K562 (cell line): ENCODE measurements at regions not wholly inside any gene's neighbourhood (a gene's known extent, or its start where the extent isn't known, plus 50 kb on each side); places are given as distances from the start of the nearest gene placed in this dataset.

Experiments used
- ATAC-seq: fragments of 200-7000 bp; cut with Tn5 transposase; 3 replicates; pipeline ENCODE4 v1.9.1; 2020; ENCODE audit warnings: moderate library complexity
- BruUV-seq: library from RNA; stranded (reverse); fragments of 400-500 nt; replicated peaks from 2 replicates; lab custom pipeline; 2021; lab: Mats Ljungman, UMichigan
- CTCF ChIA-PET: fragments of 300-600 bp; formaldehyde crosslinking; extraction: SDS; loops from one replicate; lab custom pipeline; 2021; ENCODE audit warnings: low intra/inter-chr PET ratio; lab: Yijun Ruan, JAX
- POLR2A ChIA-PET: fragments of 300-600, 350-650 bp; sonication (Branson Sonifier 250); formaldehyde crosslinking; extraction: SDS; loops from one replicate; lab custom pipeline; 2021; ENCODE audit warnings: antibody characterized with exemption, inconsistent platforms; lab: Yijun Ruan, JAX
- DNase-seq, 4 experiments: peaks; one replicate each; pipeline versions ENCODE4 v3.0.0 to v3.0.0-alpha.2; 2011 to 2018; ENCODE audit warnings: low spot score in 3 of 4, mixed read lengths in 3 of 4; ENCODE audit errors: extremely low read depth in 1 of 4
- FAIRE-seq: peaks from 2 replicates; lab custom pipeline; 2011; peaks lifted over from hg19 to GRCh38; lab: Jason Lieb, UNC
- H2AFZ ChIP-seq: 2 replicates; pipeline ENCODE4 v1.6.0; 2011; ENCODE audit warnings: low read depth, low read length, control low read depth, inconsistent platforms
- H3K27ac ChIP-seq: fragments of 200-600 bp; 3 replicates; pipeline ENCODE4 v1.8.0; 2011; ENCODE audit warnings: low read depth, mild to moderate bottlenecking, control low read depth, inconsistent platforms, low read length, moderate library complexity, mixed read lengths; ENCODE audit errors: extremely low read depth
- H3K27me3 ChIP-seq, 2 experiments: fragments of 300-600 bp in 1 of 2; 2 replicates in 1 of 2; 3 replicates in 1 of 2; pipeline versions ENCODE4 v1.6.0 to v1.8.0; 2011; ENCODE audit warnings: inconsistent platforms in 2 of 2, low read length in 2 of 2, mild to moderate bottlenecking in 1 of 2, mixed read lengths in 1 of 2, moderate library complexity in 1 of 2; ENCODE audit not compliant: control insufficient read depth in 2 of 2, insufficient read depth in 2 of 2
- H3K36me3 ChIP-seq: fragments of 300-600 bp; 3 replicates; pipeline ENCODE4 v1.8.0; 2011; ENCODE audit warnings: mild to moderate bottlenecking, low read length, inconsistent platforms; ENCODE audit not compliant: control insufficient read depth, insufficient read depth
- H3K4me1 ChIP-seq, 2 experiments: fragments of 200-600 bp in 1 of 2; replicated peaks in 1 of 2; 2 replicates in 1 of 2; 3 replicates in 1 of 2; pipeline versions ENCODE4 v1.5.1 to v1.8.0; 2011; ENCODE audit warnings: inconsistent platforms in 2 of 2, low read length in 2 of 2, mild to moderate bottlenecking in 1 of 2, mixed read lengths in 1 of 2, moderate library complexity in 1 of 2; ENCODE audit not compliant: control insufficient read depth in 2 of 2, insufficient read depth in 2 of 2
- H3K4me2 ChIP-seq: 2 replicates; pipeline ENCODE4 v1.6.1; 2011; ENCODE audit warnings: low read length, control low read depth, inconsistent platforms, mixed read lengths; ENCODE audit not compliant: insufficient read depth
- H3K4me3 ChIP-seq: fragments of 200-600 bp; sonication (generic), shearing (Covaris generic); 2 replicates; pipeline ENCODE4 v1.5.1; 2016; ENCODE audit warnings: control low read depth, inconsistent platforms
- H3K79me2 ChIP-seq: fragments of 200-600 bp; 3 replicates; pipeline ENCODE4 v1.8.0; 2011; ENCODE audit warnings: low read length, inconsistent platforms; ENCODE audit not compliant: control insufficient read depth, insufficient read depth
- H3K9ac ChIP-seq, 2 experiments: 2 replicates each; pipeline versions ENCODE4 v1.6.0 to v1.6.1; 2011; ENCODE audit warnings: low read depth in 2 of 2, low read length in 2 of 2, control low read depth in 1 of 2, inconsistent platforms in 1 of 2, mild to moderate bottlenecking in 1 of 2, mixed read lengths in 1 of 2; ENCODE audit not compliant: insufficient read depth in 1 of 2
- H3K9me1 ChIP-seq: one replicate; pipeline ENCODE4 v1.6.0; 2011; ENCODE audit warnings: inconsistent platforms, mild to moderate bottlenecking, low read length, moderate library complexity; ENCODE audit not compliant: control insufficient read depth, insufficient read depth
- H3K9me3 ChIP-seq: replicated peaks from 2 replicates; pipeline ENCODE4 v1.5.1; 2011; ENCODE audit warnings: low read depth, low read length, inconsistent platforms; ENCODE audit not compliant: control insufficient read depth, insufficient read depth
- H4K20me1 ChIP-seq: replicated peaks from 2 replicates; pipeline ENCODE4 v1.6.1; 2011; ENCODE audit warnings: low read length, inconsistent platforms, mixed read lengths; ENCODE audit not compliant: control insufficient read depth, insufficient read depth
- ADNP ChIP-seq: fragments of 200-800 bp; sonication (Bioruptor generic); IDR thresholded peaks from 2 replicates; pipeline ENCODE4 v1.6.1; 2016; ENCODE audit warnings: missing genetic modification characterization, missing compliant biosample characterization
- ARID4B ChIP-seq: sonication (generic); formaldehyde crosslinking; IDR thresholded peaks from 2 replicates; pipeline ENCODE4 v1.8.0; 2022; ENCODE audit warnings: mild to moderate bottlenecking, missing genetic modification reagents
- BCOR ChIP-seq: fragments of 450-650 bp; IDR thresholded peaks from 2 replicates; pipeline ENCODE4 v1.6.1; 2016
- CBFA2T3 ChIP-seq: fragments of 450-650 bp; IDR thresholded peaks from 2 replicates; pipeline ENCODE4 v1.6.1; 2017
- ETV6 ChIP-seq, 3 experiments: fragments of 150-350 bp in 1 of 3; sonication (generic) in 1 of 3; formaldehyde crosslinking in 1 of 3; IDR thresholded peaks; 2 replicates each; pipeline versions ENCODE4 v1.6.1 to v1.8.0; 2014 to 2022; ENCODE audit warnings: borderline replicate concordance in 2 of 3, low read depth in 2 of 3, antibody characterized with exemption in 1 of 3, low read length in 1 of 3, mild to moderate bottlenecking in 1 of 3, missing genetic modification reagents in 1 of 3
- FOXP1 ChIP-seq: sonication (generic); formaldehyde crosslinking; IDR thresholded peaks from 2 replicates; pipeline ENCODE4 v1.8.0; 2022; ENCODE audit warnings: mild to moderate bottlenecking, missing genetic modification reagents
- THRAP3 ChIP-seq: fragments of 450-650 bp; IDR thresholded peaks from 2 replicates; pipeline ENCODE4 v1.6.1; 2016; ENCODE audit warnings: mild to moderate bottlenecking, inconsistent platforms, borderline replicate concordance
- ZNF224 ChIP-seq: sonication (generic); formaldehyde crosslinking; IDR thresholded peaks from 2 replicates; pipeline ENCODE4 v1.8.0; 2022; ENCODE audit warnings: mild to moderate bottlenecking, missing genetic modification reagents
- ZNF282 ChIP-seq: sonication (generic); formaldehyde crosslinking; IDR thresholded peaks from 2 replicates; pipeline ENCODE4 v1.8.1; 2023; ENCODE audit warnings: missing genetic modification reagents
- ZNF766 ChIP-seq: fragments of 200-800 bp; sonication (Bioruptor generic); conservative IDR thresholded peaks from 2 replicates; pipeline ENCODE4 v1.6.1; 2016; ENCODE audit warnings: missing genetic modification characterization, missing compliant biosample characterization
- WGBS: fragments of 100-300 bp; shearing (Covaris generic); methylation state at CpG from one replicate; pipeline ENCODE4 v1.1.6; 2016; ENCODE audit warnings: low coverage, mixed read lengths; ENCODE audit not compliant: insufficient coverage; ENCODE audit errors: missing lambda C conversion rate; 5-methylcytosine and 5-hydroxymethylcytosine counted together
- in situ Hi-C: fragments of 300-500 bp; cut with MboI; formaldehyde crosslinking; loops from 4 replicates; pipeline ENCODE4 v1.15.0; 2018; ENCODE audit warnings: inconsistent platforms, mixed read lengths
- intact Hi-C: fragments of 100-400 bp; cut with micrococcal nuclease; formaldehyde crosslinking; loops from 2 replicates; pipeline ENCODE4 v1.14.2; 2022
- TF ChIP-seq, protein P1 (sequence below): fragments of 450-650 bp; IDR thresholded peaks from 2 replicates; pipeline ENCODE4 v1.6.1; 2016; ENCODE audit warnings: low read depth, mild to moderate bottlenecking, moderate library complexity

DNA sequence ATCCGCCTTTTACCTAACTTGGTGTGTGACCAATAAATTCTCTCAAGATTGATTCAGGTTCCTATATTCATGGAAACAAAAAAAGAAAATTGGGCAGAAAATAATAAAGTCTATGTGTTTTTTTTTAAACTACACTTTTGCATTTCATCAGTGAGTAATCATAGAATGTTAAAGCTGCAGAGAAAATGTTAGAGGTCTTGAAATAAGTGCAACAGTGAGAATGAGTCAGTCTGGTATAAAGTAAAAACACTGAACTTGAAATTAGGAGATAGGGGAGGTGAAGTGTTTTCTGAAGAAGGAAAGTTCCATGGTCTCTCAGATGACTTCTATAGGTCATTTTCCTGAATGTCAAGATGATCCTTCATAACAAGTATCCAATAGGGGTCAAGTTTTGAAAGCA is 202.6 kb upstream of the NRP1 start (continued):
- TF ChIP-seq ARID4B (no peak), BCOR (no peak), ZNF282 (CRISPR knock-in tag) (no peak)

GRCh38 chr10:33536508-33536907 is 202.0 kb upstream of the NRP1 start:
- WGBS: 0% methylated on average over 3 of the region's 3 CpGs
- H3K9ac ChIP-seq: no peak overlapping the region
- no peak overlapping the region for H3K4me3 ChIP-seq
- no peak overlapping the region for H3K4me2 ChIP-seq
- ATAC-seq: no peak
- no peaks in the 10 kb centered on the region for H3K27me3 ChIP-seq
- intact Hi-C loops (no loop called here), in situ Hi-C loops (no loop called here)
- ChIA-PET POLR2A (no interaction called here), CTCF (no interaction called here)
- no peaks in the 10 kb centered on the region for H3K79me2 ChIP-seq
- H2AFZ ChIP-seq: no peak overlapping the region
- H3K27ac ChIP-seq: no peak overlapping the region
- no peaks in the 10 kb centered on the region for H3K9me1 ChIP-seq
- no TSS peak for BruUV-seq
- no peak for DNase-seq
- H3K36me3 ChIP-seq: no peaks in the 10 kb centered on the region
- H3K4me1 ChIP-seq: no peaks in the 10 kb centered on the region
- H4K20me1 ChIP-seq: no peaks in the 10 kb centered on the region
- no peak for FAIRE-seq
- no peaks in the 10 kb centered on the region for H3K9me3 ChIP-seq
- TF ChIP-seq ETV6 (IDR thresholded peaks at IDR 0.05; ENCODE audit: borderline replicate concordance in 1 of 2, low read depth in 2 of 2, low read length in 1 of 2): no peak
- TF ChIP-seq ETV6 (CRISPR knock-in tag; IDR thresholded peaks at IDR 0.05; ENCODE audit: borderline replicate concordance): no peak
- TF ChIP-seq ZNF224 (CRISPR knock-in tag): no peak
- no peak for TF ChIP-seq FOXP1 (CRISPR knock-in tag)
- TF ChIP-seq, protein P1, sequence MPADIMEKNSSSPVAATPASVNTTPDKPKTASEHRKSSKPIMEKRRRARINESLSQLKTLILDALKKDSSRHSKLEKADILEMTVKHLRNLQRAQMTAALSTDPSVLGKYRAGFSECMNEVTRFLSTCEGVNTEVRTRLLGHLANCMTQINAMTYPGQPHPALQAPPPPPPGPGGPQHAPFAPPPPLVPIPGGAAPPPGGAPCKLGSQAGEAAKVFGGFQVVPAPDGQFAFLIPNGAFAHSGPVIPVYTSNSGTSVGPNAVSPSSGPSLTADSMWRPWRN: no peak
- TF ChIP-seq CBFA2T3: no peak
- no peak for TF ChIP-seq THRAP3
- TF ChIP-seq ZNF766 (CRISPR knock-in tag): no peak
- no peak for TF ChIP-seq ADNP (tag)
- TF ChIP-seq, all 486 proteins: peak for 0
